Neural cell (in vitro differentiated cells): ENCODE measurements at regions not wholly inside any gene's neighbourhood (a gene's known extent, or its start where the extent isn't known, plus 50 kb on each side); places are given as distances from the start of the nearest gene placed in this dataset.

ENCODE experiments used
- H2AFZ ChIP-seq: fragments of 200-600, 300-800 bp; sonication (generic), shearing (Covaris generic); 2 replicates; pipeline ENCODE4 v1.6.0; 2014; ENCODE audit warnings: low read depth, mild to moderate bottlenecking, antibody characterized with exemption, low read length, moderate library complexity
- H3F3A ChIP-seq: fragments of 200-600 bp; shearing (Covaris generic); 2 replicates; pipeline ENCODE4 v1.6.1; 2016; ENCODE audit warnings: mild to moderate bottlenecking, moderate library complexity, mixed read lengths, antibody characterized with exemption, low read length; ENCODE audit not compliant: insufficient read depth, poor library complexity, severe bottlenecking
- H3K27ac ChIP-seq: fragments of 200-600, 300-800 bp; sonication (generic), shearing (Covaris generic); 2 replicates; pipeline ENCODE4 v1.5.1; 2014; ENCODE audit warnings: mild to moderate bottlenecking, low read length, moderate library complexity
- H3K27me3 ChIP-seq: fragments of 300-800, 200-600 bp; sonication (generic), shearing (Covaris generic); 2 replicates; pipeline ENCODE4 v1.6.0; 2014; ENCODE audit warnings: mild to moderate bottlenecking, low read depth, low read length, moderate library complexity; ENCODE audit not compliant: insufficient read depth
- H3K36me3 ChIP-seq: fragments of 300-800, 200-600 bp; sonication (generic), shearing (Covaris generic); 2 replicates; pipeline ENCODE4 v1.5.1; 2014; ENCODE audit warnings: mild to moderate bottlenecking, antibody characterized with exemption, low read length, moderate library complexity; ENCODE audit not compliant: insufficient read depth
- H3K4me2 ChIP-seq: fragments of 300-800, 200-600 bp; sonication (generic), shearing (Covaris generic); 2 replicates; pipeline ENCODE4 v1.6.0; 2014; ENCODE audit warnings: mild to moderate bottlenecking, low read length
- H3K4me3 ChIP-seq: fragments of 300-800, 200-600 bp; sonication (generic), shearing (Covaris generic); 2 replicates; pipeline ENCODE4 v1.5.1; 2014; ENCODE audit warnings: mild to moderate bottlenecking, low read length, moderate library complexity
- H3K79me2 ChIP-seq: fragments of 200-600 bp; shearing (Covaris generic); replicated peaks from 2 replicates; pipeline ENCODE4 v1.6.0; 2014; ENCODE audit warnings: mild to moderate bottlenecking, low read length, moderate library complexity; ENCODE audit not compliant: insufficient read depth
- H3K9ac ChIP-seq: fragments of 300-800, 200-600 bp; sonication (generic), shearing (Covaris generic); 2 replicates; pipeline ENCODE4 v1.6.1; 2016; ENCODE audit warnings: mild to moderate bottlenecking, low read length, mixed read lengths
- H3K9me2 ChIP-seq: fragments of 200-600 bp; shearing (Covaris generic); 2 replicates; pipeline ENCODE4 v1.6.1; 2016; ENCODE audit warnings: mild to moderate bottlenecking, low read length, mixed read lengths; ENCODE audit not compliant: insufficient read depth
- H3K9me3 ChIP-seq: fragments of 200-600, 300-800 bp; sonication (generic), shearing (Covaris generic); 2 replicates; pipeline ENCODE4 v1.6.1; 2016; ENCODE audit warnings: mild to moderate bottlenecking, mixed run types, low read length, moderate library complexity, mixed read lengths
- H4K20me1 ChIP-seq: fragments of 200-600 bp; shearing (Covaris generic); 2 replicates; pipeline ENCODE4 v1.6.1; 2016; ENCODE audit warnings: mild to moderate bottlenecking, mixed run types; ENCODE audit not compliant: insufficient read depth
- EP300 ChIP-seq: fragments of 450-650 bp; conservative IDR thresholded peaks from 2 replicates; pipeline ENCODE4 v1.6.1; 2014; ENCODE audit warnings: antibody characterized with exemption, mild to moderate bottlenecking, moderate library complexity; ENCODE audit not compliant: poor library complexity, severe bottlenecking
- EZH2 ChIP-seq: fragments of 200-600, 300-800 bp; shearing (Covaris generic), sonication (generic); IDR thresholded peaks from 2 replicates; pipeline ENCODE4 v1.6.1; 2014; ENCODE audit warnings: antibody characterized with exemption, low read length, borderline replicate concordance, mild to moderate bottlenecking; ENCODE audit not compliant: insufficient read depth, poor library complexity, severe bottlenecking
- MXI1 ChIP-seq: fragments of 450-650 bp; conservative IDR thresholded peaks from 2 replicates; pipeline ENCODE4 v1.6.1; 2014; ENCODE audit warnings: antibody characterized with exemption, mild to moderate bottlenecking; ENCODE audit not compliant: poor library complexity, severe bottlenecking
- POLR2AphosphoS5 ChIP-seq: IDR thresholded peaks from 2 replicates; pipeline ENCODE4 v1.6.1; 2012
- RAD21 ChIP-seq: fragments of 450-650 bp; conservative IDR thresholded peaks from 2 replicates; pipeline ENCODE4 v1.6.1; 2014; ENCODE audit warnings: antibody characterized with exemption, mild to moderate bottlenecking, moderate library complexity
- REST ChIP-seq: IDR thresholded peaks from 2 replicates; pipeline ENCODE4 v1.6.1; 2012; ENCODE audit warnings: borderline replicate concordance
- SMC3 ChIP-seq: fragments of 450-650 bp; conservative IDR thresholded peaks from 2 replicates; pipeline ENCODE4 v1.6.1; 2014; ENCODE audit warnings: antibody characterized with exemption, mild to moderate bottlenecking, moderate library complexity; ENCODE audit not compliant: poor library complexity
- TAF1 ChIP-seq: IDR thresholded peaks from 2 replicates; pipeline ENCODE4 v1.6.1; 2012; ENCODE audit warnings: low read depth
- TF ChIP-seq, protein P1 (sequence below): fragments of 450-650 bp; IDR thresholded peaks from 2 replicates; pipeline ENCODE4 v1.5.1; 2014; ENCODE audit warnings: antibody characterized with exemption, mild to moderate bottlenecking, moderate library complexity; ENCODE audit not compliant: poor library complexity, severe bottlenecking

GRCh38 chr1:223029985-223030769, 112.9 kb downstream of the TLR5 start:
- no peak overlapping the region for H2AFZ ChIP-seq
- no peak overlapping the region for H3K9ac ChIP-seq
- H3K79me2 ChIP-seq = no peaks in the 10 kb centered on the region
- H3F3A ChIP-seq = no peaks in the 10 kb centered on the region
- no peaks in the 10 kb centered on the region for H3K27me3 ChIP-seq
- H3K4me2 ChIP-seq = no peak overlapping the region
- no peaks in the 10 kb centered on the region for H3K9me2 ChIP-seq
- TF ChIP-seq RAD21 (no peak), TAF1 (no peak), EZH2 (no peak), POLR2AphosphoS5 (no peak), REST (no peak), MXI1 (no peak), SMC3 (no peak), EP300 (no peak)
- TF ChIP-seq, protein P1, sequence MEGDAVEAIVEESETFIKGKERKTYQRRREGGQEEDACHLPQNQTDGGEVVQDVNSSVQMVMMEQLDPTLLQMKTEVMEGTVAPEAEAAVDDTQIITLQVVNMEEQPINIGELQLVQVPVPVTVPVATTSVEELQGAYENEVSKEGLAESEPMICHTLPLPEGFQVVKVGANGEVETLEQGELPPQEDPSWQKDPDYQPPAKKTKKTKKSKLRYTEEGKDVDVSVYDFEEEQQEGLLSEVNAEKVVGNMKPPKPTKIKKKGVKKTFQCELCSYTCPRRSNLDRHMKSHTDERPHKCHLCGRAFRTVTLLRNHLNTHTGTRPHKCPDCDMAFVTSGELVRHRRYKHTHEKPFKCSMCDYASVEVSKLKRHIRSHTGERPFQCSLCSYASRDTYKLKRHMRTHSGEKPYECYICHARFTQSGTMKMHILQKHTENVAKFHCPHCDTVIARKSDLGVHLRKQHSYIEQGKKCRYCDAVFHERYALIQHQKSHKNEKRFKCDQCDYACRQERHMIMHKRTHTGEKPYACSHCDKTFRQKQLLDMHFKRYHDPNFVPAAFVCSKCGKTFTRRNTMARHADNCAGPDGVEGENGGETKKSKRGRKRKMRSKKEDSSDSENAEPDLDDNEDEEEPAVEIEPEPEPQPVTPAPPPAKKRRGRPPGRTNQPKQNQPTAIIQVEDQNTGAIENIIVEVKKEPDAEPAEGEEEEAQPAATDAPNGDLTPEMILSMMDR = no peak
- H3K4me3 ChIP-seq = no peak overlapping the region
- H3K36me3 ChIP-seq = no peaks in the 10 kb centered on the region
- no peak overlapping the region for H3K27ac ChIP-seq
- no peaks in the 10 kb centered on the region for H3K9me3 ChIP-seq
- no peaks in the 10 kb centered on the region for H4K20me1 ChIP-seq

DNA sequence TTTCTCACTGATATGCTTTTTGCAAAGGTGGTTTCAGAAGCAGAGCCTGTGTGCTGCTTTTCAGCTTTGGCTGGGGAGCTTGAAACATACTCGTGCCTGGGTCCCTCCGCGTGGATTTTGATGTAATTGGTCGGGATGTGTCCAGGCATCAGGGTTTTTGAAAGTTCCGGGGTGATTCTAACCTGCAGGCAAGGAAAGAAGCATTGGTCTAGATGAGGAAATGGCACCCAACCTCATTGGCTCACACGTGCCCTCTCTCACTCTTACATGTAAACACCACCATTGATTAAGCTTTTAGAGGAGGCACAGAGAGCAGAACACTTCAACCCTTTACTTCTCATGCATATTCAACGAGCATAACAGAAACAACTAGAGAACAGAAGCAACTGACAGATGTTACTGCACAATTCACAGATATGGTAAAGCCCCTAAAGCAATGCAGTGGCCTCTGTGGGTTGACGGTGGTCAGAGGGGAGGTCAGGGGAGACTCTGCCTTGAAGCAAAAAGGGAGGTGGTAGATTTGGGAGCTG, 112.1 kb downstream of the TLR5 start:
- Histone ChIP-seq H3K4me2 (no peak overlapping the region), H3K27me3 (no peaks in the 10 kb centered on the region), H3K36me3 (no peaks in the 10 kb centered on the region), H3K9me2 (no peaks in the 10 kb centered on the region), H3K9me3 (no peaks in the 10 kb centered on the region), H3K4me3 (no peak overlapping the region), H4K20me1 (no peaks in the 10 kb centered on the region), H3K9ac (no peak overlapping the region), H3F3A (no peaks in the 10 kb centered on the region), H3K27ac (no peak overlapping the region), H2AFZ (no peak overlapping the region), H3K79me2 (no peaks in the 10 kb centered on the region)
- no peak for TF ChIP-seq TAF1
- TF ChIP-seq RAD21 = no peak
- TF ChIP-seq POLR2AphosphoS5 = no peak
- TF ChIP-seq SMC3 = no peak
- TF ChIP-seq, protein P1 = no peak
- no peak for TF ChIP-seq EP300
- TF ChIP-seq MXI1 = no peak
- TF ChIP-seq EZH2 = no peak
- no peak for TF ChIP-seq REST
